ENCODE measurements at regions not wholly inside any gene's neighbourhood (a gene's known extent, or its start where the extent isn't known, plus 50 kb on each side); places are given as distances from the start of the nearest gene placed in this dataset.

DNA sequence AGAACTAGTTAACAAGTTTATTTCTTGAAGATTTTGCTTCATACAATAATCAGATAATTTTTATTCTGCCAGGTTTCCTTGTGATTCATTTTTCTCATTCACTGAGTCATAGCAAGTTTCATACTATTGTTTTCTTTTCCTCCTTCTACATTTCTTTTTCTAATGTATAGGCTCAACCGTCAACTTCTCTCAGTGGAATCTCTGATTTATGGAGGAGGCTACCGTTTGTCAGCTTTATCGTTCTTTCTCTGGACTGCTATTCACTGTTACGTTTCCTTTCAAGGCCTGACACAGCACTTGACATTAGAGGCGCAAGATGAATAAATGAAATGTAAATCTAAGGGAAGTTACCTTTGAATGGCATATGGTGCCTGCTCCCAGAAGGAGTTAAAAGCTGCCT is 284.3 kb upstream of the NR5A2 start:
- H3K4me1 Mint-ChIP-seq, result no peaks in the 10 kb centered on the region
- CTCF ChIA-PET, result no interaction called here
- H3K27ac Mint-ChIP-seq, result no peak overlapping the region
- DNase-seq, result no peak
- H3K36me3 Mint-ChIP-seq, result no peaks in the 10 kb centered on the region
- Histone ChIP-seq H3K36me3 (ENCODE audit: insufficient read depth, low read length) (no peaks in the 10 kb centered on the region), H3K9me3 (ENCODE audit: low read length) (no peaks in the 10 kb centered on the region), H3K4me1 (ENCODE audit: insufficient read depth, low read length) (no peaks in the 10 kb centered on the region), H3K27ac (ENCODE audit: low read depth, low read length) (no peak overlapping the region), H3K27me3 (ENCODE audit: insufficient read depth, low read length, poor library complexity, severe bottlenecking) (no peaks in the 10 kb centered on the region), H3K4me3 (ENCODE audit: low read length) (no peak overlapping the region)
- H3K27me3 Mint-ChIP-seq, result peaks cover 0 to 4% of the 10 kb centered on the region in 2 donors
- no peaks in the 10 kb centered on the region for H3K9me3 Mint-ChIP-seq
- H3K4me3 Mint-ChIP-seq, result no peak overlapping the region
- POLR2A ChIA-PET, result no interaction called here

DNA sequence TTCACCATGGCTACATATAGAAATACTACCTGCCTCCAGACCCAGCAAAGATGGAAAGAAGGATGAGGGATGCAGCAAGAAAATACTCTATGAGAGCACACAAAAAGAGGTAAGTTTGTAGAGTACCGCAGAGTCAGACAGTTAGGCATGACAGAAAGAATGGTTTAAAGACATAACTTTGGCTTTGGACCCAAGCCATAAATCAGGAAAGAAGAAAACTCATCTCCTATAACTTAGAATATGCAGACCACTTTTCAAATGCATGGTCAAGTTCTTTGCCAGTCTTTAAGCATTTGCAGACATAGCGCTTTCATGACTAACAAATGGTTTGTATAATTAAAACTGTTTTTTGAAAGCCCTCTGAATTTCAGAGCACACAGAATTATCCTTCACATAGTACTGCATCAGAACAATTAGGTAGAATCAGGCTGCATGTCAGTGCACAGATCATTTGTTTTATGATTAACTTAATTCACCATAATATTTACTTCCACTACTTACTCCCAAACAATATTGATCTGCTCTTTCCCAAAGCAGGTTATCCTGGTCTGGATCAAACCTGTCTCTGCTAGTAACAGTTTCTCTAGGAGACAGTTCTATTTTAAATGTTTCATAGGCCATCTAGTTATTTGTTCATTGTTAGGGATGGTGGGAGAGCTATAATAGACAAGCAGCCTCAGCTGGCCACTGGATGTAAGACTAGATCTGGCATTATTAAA is 280.7 kb upstream of the NR5A2 start:
- no peaks in the 10 kb centered on the region for H3K4me1 Mint-ChIP-seq
- H3K36me3 Mint-ChIP-seq, result no peaks in the 10 kb centered on the region
- H3K4me3 ChIP-seq (ENCODE audit: low read length), result no peak overlapping the region
- no peaks in the 10 kb centered on the region for H3K36me3 ChIP-seq (ENCODE audit: insufficient read depth, low read length)
- DNase-seq, result no peak
- no peak overlapping the region for H3K4me3 Mint-ChIP-seq
- no peaks in the 10 kb centered on the region for H3K9me3 ChIP-seq (ENCODE audit: low read length)
- H3K27ac Mint-ChIP-seq, result no peak overlapping the region
- no peak overlapping the region for H3K27ac ChIP-seq (ENCODE audit: low read depth, low read length)
- ChIA-PET CTCF (no interaction called here), POLR2A (no interaction called here)
- no peaks in the 10 kb centered on the region for H3K27me3 ChIP-seq (ENCODE audit: insufficient read depth, low read length, poor library complexity, severe bottlenecking)
- peaks cover 2 to 16% of the 10 kb centered on the region in 2 donors for H3K27me3 Mint-ChIP-seq
- no peaks in the 10 kb centered on the region for H3K9me3 Mint-ChIP-seq
- H3K4me1 ChIP-seq (ENCODE audit: insufficient read depth, low read length), result no peaks in the 10 kb centered on the region

DNA sequence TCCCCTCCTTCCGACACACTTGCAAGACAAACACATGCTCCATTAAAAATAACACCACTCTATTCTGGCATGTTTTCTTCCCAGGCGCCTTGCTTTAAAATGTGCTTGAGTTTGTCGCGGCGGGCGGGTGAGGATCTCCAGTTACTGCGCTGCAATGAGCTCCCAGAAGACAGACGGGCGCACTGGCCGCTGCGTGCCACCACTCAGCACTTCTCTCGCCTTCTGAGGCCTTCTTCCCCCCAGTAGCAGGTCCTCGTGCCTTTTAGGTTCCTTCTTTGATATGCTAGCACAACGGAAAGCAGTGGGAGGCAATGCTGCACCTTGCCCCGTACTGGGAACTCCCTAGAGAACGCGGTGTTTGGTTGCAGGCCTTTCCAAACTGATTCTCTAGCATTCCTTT is 279.5 kb upstream of the NR5A2 start:
- H3K4me1 Mint-ChIP-seq, result no peaks in the 10 kb centered on the region
- DNase-seq, result no peak
- H3K9me3 Mint-ChIP-seq, result no peaks in the 10 kb centered on the region
- Histone ChIP-seq H3K4me1 (ENCODE audit: insufficient read depth, low read length) (no peaks in the 10 kb centered on the region), H3K27me3 (ENCODE audit: insufficient read depth, low read length, poor library complexity, severe bottlenecking) (no peaks in the 10 kb centered on the region), H3K9me3 (ENCODE audit: low read length) (no peaks in the 10 kb centered on the region), H3K36me3 (ENCODE audit: insufficient read depth, low read length) (no peaks in the 10 kb centered on the region), H3K4me3 (ENCODE audit: low read length) (no peak overlapping the region), H3K27ac (ENCODE audit: low read depth, low read length) (no peak overlapping the region)
- ChIA-PET CTCF (no interaction called here), POLR2A (no interaction called here)
- H3K4me3 Mint-ChIP-seq, result no peak overlapping the region
- no peak overlapping the region for H3K27ac Mint-ChIP-seq
- H3K36me3 Mint-ChIP-seq, result no peaks in the 10 kb centered on the region
- H3K27me3 Mint-ChIP-seq, result peaks cover 2 to 18% of the 10 kb centered on the region in 2 donors

GRCh38 chr1:199751506-199751905 is 276.0 kb upstream of the NR5A2 start:
- Histone ChIP-seq H3K27ac (ENCODE audit: low read depth, low read length) (no peak overlapping the region), H3K36me3 (ENCODE audit: insufficient read depth, low read length) (no peaks in the 10 kb centered on the region), H3K27me3 (ENCODE audit: insufficient read depth, low read length, poor library complexity, severe bottlenecking) (no peaks in the 10 kb centered on the region), H3K4me3 (ENCODE audit: low read length) (no peak overlapping the region), H3K4me1 (ENCODE audit: insufficient read depth, low read length) (no peaks in the 10 kb centered on the region), H3K9me3 (ENCODE audit: low read length) (no peaks in the 10 kb centered on the region)
- Mint-ChIP-seq H3K27me3 (peaks cover 4 to 15% of the 10 kb centered on the region in 2 donors), H3K36me3 (no peaks in the 10 kb centered on the region), H3K27ac (no peak overlapping the region), H3K4me1 (no peaks in the 10 kb centered on the region), H3K9me3 (no peaks in the 10 kb centered on the region), H3K4me3 (no peak overlapping the region)
- CTCF ChIA-PET, result no interaction called here
- no peak for DNase-seq
- POLR2A ChIA-PET, result no interaction called here

DNA sequence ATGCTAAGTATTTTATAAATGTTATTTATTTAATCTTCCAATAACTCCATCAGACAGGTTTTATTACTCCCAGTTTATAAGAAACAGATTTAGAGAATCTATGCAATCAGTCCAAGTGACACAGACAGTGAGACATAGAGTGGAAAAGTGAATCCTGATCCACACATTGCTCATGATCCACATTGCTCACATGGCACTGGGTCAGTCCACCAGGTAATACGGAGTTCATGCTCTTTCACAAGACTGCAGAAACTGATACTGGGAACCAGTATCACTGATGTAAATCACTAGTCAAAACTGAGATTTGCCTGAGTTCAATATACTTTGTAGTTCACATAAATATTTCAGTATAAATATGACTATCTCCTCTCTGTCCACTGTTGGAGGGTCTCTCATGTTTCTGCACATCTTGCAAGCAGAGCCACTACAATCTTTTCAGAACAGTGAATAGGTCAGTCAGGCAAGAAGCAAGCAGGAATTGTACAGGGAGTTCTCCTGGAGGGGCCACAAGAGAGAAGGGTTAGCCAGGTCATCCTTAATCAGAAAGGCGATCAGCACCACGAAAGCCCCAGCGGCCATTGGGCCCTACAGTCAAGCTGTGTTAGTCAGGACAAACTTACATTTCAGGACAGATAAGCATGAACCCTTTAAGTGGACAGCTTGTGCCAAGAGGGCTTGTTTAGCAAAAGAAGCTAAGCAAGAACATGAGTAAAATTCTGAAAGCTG is 275.4 kb upstream of the NR5A2 start:
- POLR2A ChIA-PET, result no interaction called here
- no peaks in the 10 kb centered on the region for H3K36me3 ChIP-seq (ENCODE audit: insufficient read depth, low read length)
- CTCF ChIA-PET, result no interaction called here
- H3K27ac Mint-ChIP-seq, result no peak overlapping the region
- no peaks in the 10 kb centered on the region for H3K27me3 ChIP-seq (ENCODE audit: insufficient read depth, low read length, poor library complexity, severe bottlenecking)
- no peaks in the 10 kb centered on the region for H3K4me1 ChIP-seq (ENCODE audit: insufficient read depth, low read length)
- no peak overlapping the region for H3K4me3 Mint-ChIP-seq
- no peak overlapping the region for H3K4me3 ChIP-seq (ENCODE audit: low read length)
- H3K9me3 Mint-ChIP-seq, result no peaks in the 10 kb centered on the region
- H3K27me3 Mint-ChIP-seq, result peaks cover 4 to 18% of the 10 kb centered on the region in 2 donors
- no peak for DNase-seq
- H3K27ac ChIP-seq (ENCODE audit: low read depth, low read length), result no peak overlapping the region
- H3K36me3 Mint-ChIP-seq, result no peaks in the 10 kb centered on the region
- H3K9me3 ChIP-seq (ENCODE audit: low read length), result no peaks in the 10 kb centered on the region
- H3K4me1 Mint-ChIP-seq, result no peaks in the 10 kb centered on the region

DNA sequence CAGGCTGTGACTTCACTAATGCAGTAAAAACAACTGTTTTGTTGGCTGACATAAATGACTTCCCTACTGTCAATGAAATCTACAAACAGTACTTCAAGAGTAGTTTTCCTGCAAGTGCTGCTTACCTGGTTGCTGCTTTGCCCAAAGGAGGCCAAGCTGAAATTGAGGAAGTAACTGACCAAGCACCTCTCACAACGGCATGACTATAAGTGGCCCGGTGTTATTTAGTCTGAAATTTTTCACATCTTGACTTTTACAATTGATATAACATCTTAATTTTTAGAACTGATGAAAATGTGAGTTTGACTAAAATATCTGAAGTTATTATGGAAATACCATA is 274.9 kb upstream of the NR5A2 start:
- CTCF ChIA-PET, result no interaction called here
- Histone ChIP-seq H3K4me1 (ENCODE audit: insufficient read depth, low read length) (no peaks in the 10 kb centered on the region), H3K27me3 (ENCODE audit: insufficient read depth, low read length, poor library complexity, severe bottlenecking) (no peaks in the 10 kb centered on the region), H3K9me3 (ENCODE audit: low read length) (no peaks in the 10 kb centered on the region), H3K27ac (ENCODE audit: low read depth, low read length) (no peak overlapping the region), H3K36me3 (ENCODE audit: insufficient read depth, low read length) (no peaks in the 10 kb centered on the region), H3K4me3 (ENCODE audit: low read length) (no peak overlapping the region)
- no peaks in the 10 kb centered on the region for H3K36me3 Mint-ChIP-seq
- H3K27me3 Mint-ChIP-seq, result peaks cover 4 to 18% of the 10 kb centered on the region in 2 donors
- H3K4me3 Mint-ChIP-seq, result no peak overlapping the region
- no peak overlapping the region for H3K27ac Mint-ChIP-seq
- DNase-seq, result no peak
- H3K9me3 Mint-ChIP-seq, result no peaks in the 10 kb centered on the region
- no peaks in the 10 kb centered on the region for H3K4me1 Mint-ChIP-seq
- POLR2A ChIA-PET, result no interaction called here

- Mint-ChIP-seq H3K4me3 (no peak overlapping the region), H3K4me1 (no peaks in the 10 kb centered on the region), H3K9me3 (no peaks in the 10 kb centered on the region), H3K36me3 (no peaks in the 10 kb centered on the region), H3K27ac (no peak overlapping the region), H3K27me3 (peaks cover 4 to 23% of the 10 kb centered on the region in 2 donors)
- no peak for DNase-seq
- Histone ChIP-seq H3K4me3 (ENCODE audit: low read length) (no peak overlapping the region), H3K27ac (ENCODE audit: low read depth, low read length) (no peak overlapping the region), H3K36me3 (ENCODE audit: insufficient read depth, low read length) (no peaks in the 10 kb centered on the region), H3K27me3 (ENCODE audit: insufficient read depth, low read length, poor library complexity, severe bottlenecking) (no peaks in the 10 kb centered on the region), H3K9me3 (ENCODE audit: low read length) (no peaks in the 10 kb centered on the region), H3K4me1 (ENCODE audit: insufficient read depth, low read length) (no peaks in the 10 kb centered on the region)
- ChIA-PET CTCF (no interaction called here), POLR2A (no interaction called here)
Measured at GRCh38 chr1:199753513-199753912, 274.0 kb upstream of the NR5A2 start.

DNA sequence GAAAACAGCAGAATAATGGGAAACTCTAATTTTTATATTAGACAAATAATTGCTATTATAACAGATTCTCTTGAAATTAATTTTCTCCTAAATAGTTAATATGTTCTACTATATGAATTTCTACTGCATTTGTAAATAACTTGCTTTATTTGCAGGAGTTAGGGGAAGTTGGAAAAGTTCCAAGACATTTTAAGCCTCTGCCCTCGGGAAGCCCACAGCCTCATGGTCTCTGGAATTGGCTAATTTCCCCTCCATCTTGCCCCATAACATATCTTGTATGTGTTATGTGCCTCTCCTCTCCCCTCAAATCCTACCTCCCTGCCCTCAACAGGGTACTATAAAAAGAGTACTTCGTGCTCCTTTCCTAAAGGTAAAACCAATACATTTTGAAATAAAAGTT is 271.4 kb upstream of the NR5A2 start:
- no peaks in the 10 kb centered on the region for H3K4me1 ChIP-seq (ENCODE audit: insufficient read depth, low read length)
- H3K27me3 Mint-ChIP-seq, result peaks cover 6 to 24% of the 10 kb centered on the region in 2 donors
- H3K4me3 ChIP-seq (ENCODE audit: low read length), result no peak overlapping the region
- no peaks in the 10 kb centered on the region for H3K4me1 Mint-ChIP-seq
- H3K36me3 Mint-ChIP-seq, result no peaks in the 10 kb centered on the region
- no peaks in the 10 kb centered on the region for H3K27me3 ChIP-seq (ENCODE audit: insufficient read depth, low read length, poor library complexity, severe bottlenecking)
- ChIA-PET CTCF (no interaction called here), POLR2A (no interaction called here)
- H3K27ac ChIP-seq (ENCODE audit: low read depth, low read length), result no peak overlapping the region
- no peaks in the 10 kb centered on the region for H3K9me3 Mint-ChIP-seq
- no peak for DNase-seq
- no peak overlapping the region for H3K4me3 Mint-ChIP-seq
- no peaks in the 10 kb centered on the region for H3K36me3 ChIP-seq (ENCODE audit: insufficient read depth, low read length)
- no peaks in the 10 kb centered on the region for H3K9me3 ChIP-seq (ENCODE audit: low read length)
- no peak overlapping the region for H3K27ac Mint-ChIP-seq

Data from CD8-positive, alpha-beta memory T cell (primary cell).